Effector memory CD4-positive, alpha-beta T cell (primary cell): ENCODE measurements at regions not wholly inside any gene's neighbourhood (a gene's known extent, or its start where the extent isn't known, plus 50 kb on each side); places are given as distances from the start of the nearest gene placed in this dataset.

Source experiments
- DNase-seq, 3 donors: peaks; one replicate each; pipeline ENCODE4 v3.0.0-alpha.2; 2020
- H3K27ac ChIP-seq: 2 replicates; pipeline ENCODE4 v1.7.0; 2013; ENCODE audit warnings: mild to moderate bottlenecking, low read length, moderate library complexity; ENCODE audit not compliant: insufficient read depth, poor library complexity, severe bottlenecking
- H3K27me3 ChIP-seq: replicated peaks from 2 replicates; pipeline ENCODE4 v1.7.0; 2013; ENCODE audit warnings: mild to moderate bottlenecking, low read length; ENCODE audit not compliant: insufficient read depth, control insufficient read depth, poor library complexity, severe bottlenecking
- H3K36me3 ChIP-seq: 2 replicates; pipeline ENCODE4 v1.7.0; 2013; ENCODE audit warnings: mild to moderate bottlenecking, low read length, moderate library complexity; ENCODE audit not compliant: control insufficient read depth, insufficient read depth
- H3K4me1 ChIP-seq: 2 replicates; pipeline ENCODE4 v1.7.0; 2013; ENCODE audit warnings: low read length, mild to moderate bottlenecking; ENCODE audit not compliant: control insufficient read depth, insufficient read depth, poor library complexity, severe bottlenecking
- H3K4me3 ChIP-seq: 2 replicates; pipeline ENCODE4 v1.7.0; 2013; ENCODE audit warnings: low read length, low read depth, mild to moderate bottlenecking; ENCODE audit not compliant: insufficient read depth, poor library complexity, severe bottlenecking
- H3K9me3 ChIP-seq: 2 replicates; pipeline ENCODE4 v1.7.0; 2013; ENCODE audit warnings: mild to moderate bottlenecking, low read length, moderate library complexity; ENCODE audit not compliant: control insufficient read depth

GRCh38 chr12:93146970-93147369, 217.9 kb upstream of the EEA1 start:
- H3K4me1 ChIP-seq, result no peaks in the 10 kb centered on the region
- no peak for DNase-seq
- H3K9me3 ChIP-seq, result no peaks in the 10 kb centered on the region
- H3K27ac ChIP-seq, result no peak overlapping the region
- H3K36me3 ChIP-seq, result no peaks in the 10 kb centered on the region
- H3K27me3 ChIP-seq, result no peaks in the 10 kb centered on the region
- H3K4me3 ChIP-seq, result no peak overlapping the region

- Histone ChIP-seq H3K36me3 (no peaks in the 10 kb centered on the region), H3K27me3 (no peaks in the 10 kb centered on the region), H3K4me1 (no peaks in the 10 kb centered on the region), H3K9me3 (no peaks in the 10 kb centered on the region), H3K4me3 (no peak overlapping the region), H3K27ac (no peak overlapping the region)
- DNase-seq, result no peak
Observed at GRCh38 chr12:93148412-93148811, 219.3 kb upstream of the EEA1 start.

GRCh38 chr12:93149229-93149628, 220.1 kb upstream of the EEA1 start:
- no peak for DNase-seq

GRCh38 chr12:93151079-93151762, 222.1 kb upstream of the EEA1 start:
- no peak for DNase-seq
- Histone ChIP-seq H3K4me1 (no peaks in the 10 kb centered on the region), H3K9me3 (no peaks in the 10 kb centered on the region), H3K27ac (no peak overlapping the region), H3K27me3 (no peaks in the 10 kb centered on the region), H3K36me3 (no peaks in the 10 kb centered on the region), H3K4me3 (no peak overlapping the region)

More at GRCh38 chr12:93149229-93149628, 220.1 kb upstream of the EEA1 start:
- Histone ChIP-seq H3K36me3 (no peaks in the 10 kb centered on the region), H3K27me3 (no peaks in the 10 kb centered on the region), H3K27ac (no peak overlapping the region), H3K4me3 (no peak overlapping the region), H3K4me1 (no peaks in the 10 kb centered on the region), H3K9me3 (no peaks in the 10 kb centered on the region)

GRCh38 chr12:93152617-93153016, 223.5 kb upstream of the EEA1 start:
- Histone ChIP-seq H3K27ac (no peak overlapping the region), H3K4me1 (no peaks in the 10 kb centered on the region), H3K9me3 (no peaks in the 10 kb centered on the region), H3K4me3 (no peak overlapping the region), H3K27me3 (no peaks in the 10 kb centered on the region), H3K36me3 (no peaks in the 10 kb centered on the region)
- DNase-seq, result no peak

GRCh38 chr12:93153321-93153720, 224.2 kb upstream of the EEA1 start:
- H3K27ac ChIP-seq, result no peak overlapping the region
- no peak for DNase-seq
- no peaks in the 10 kb centered on the region for H3K36me3 ChIP-seq
- H3K4me1 ChIP-seq, result no peaks in the 10 kb centered on the region
- no peak overlapping the region for H3K4me3 ChIP-seq
- no peaks in the 10 kb centered on the region for H3K9me3 ChIP-seq
- H3K27me3 ChIP-seq, result no peaks in the 10 kb centered on the region

GRCh38 chr12:93154096-93154728, 223.5 kb upstream of the NUDT4 start:
- no peak overlapping the region for H3K4me3 ChIP-seq
- H3K36me3 ChIP-seq, result no peaks in the 10 kb centered on the region
- no peak for DNase-seq

GRCh38 chr12:93154753-93155480, 222.8 kb upstream of the NUDT4 start:
- Histone ChIP-seq H3K4me1 (no peaks in the 10 kb centered on the region), H3K27me3 (no peaks in the 10 kb centered on the region), H3K36me3 (no peaks in the 10 kb centered on the region), H3K27ac (no peak overlapping the region), H3K4me3 (no peak overlapping the region), H3K9me3 (no peaks in the 10 kb centered on the region)
- DNase-seq, result no peak

More at GRCh38 chr12:93154096-93154728, 223.5 kb upstream of the NUDT4 start:
- no peaks in the 10 kb centered on the region for H3K9me3 ChIP-seq
- H3K27me3 ChIP-seq, result no peaks in the 10 kb centered on the region
- H3K27ac ChIP-seq, result no peak overlapping the region
- H3K4me1 ChIP-seq, result no peaks in the 10 kb centered on the region

- no peak for DNase-seq
- H3K27ac ChIP-seq, result no peak overlapping the region
- no peak overlapping the region for H3K4me3 ChIP-seq
- no peaks in the 10 kb centered on the region for H3K4me1 ChIP-seq
- H3K9me3 ChIP-seq, result no peaks in the 10 kb centered on the region
- H3K36me3 ChIP-seq, result no peaks in the 10 kb centered on the region
- no peaks in the 10 kb centered on the region for H3K27me3 ChIP-seq
Observed at GRCh38 chr12:93156086-93156716, 221.5 kb upstream of the NUDT4 start.

GRCh38 chr12:93157279-93157678, 220.4 kb upstream of the NUDT4 start:
- no peak for DNase-seq
- Histone ChIP-seq H3K36me3 (no peaks in the 10 kb centered on the region), H3K4me3 (no peak overlapping the region), H3K27ac (no peak overlapping the region), H3K4me1 (no peaks in the 10 kb centered on the region), H3K27me3 (no peaks in the 10 kb centered on the region), H3K9me3 (no peaks in the 10 kb centered on the region)
